H1 (cell line): ENCODE measurements at regions not wholly inside any gene's neighbourhood (a gene's known extent, or its start where the extent isn't known, plus 50 kb on each side); places are given as distances from the start of the nearest gene placed in this dataset.

Source experiments
- EZH2 ChIP-seq: fragments of 200-600 bp; sonication (generic); IDR thresholded peaks from 2 replicates; pipeline ENCODE4 v1.7.1; 2012; ENCODE audit warnings: low read depth, mild to moderate bottlenecking, moderate library complexity, low read length, inconsistent platforms; ENCODE audit not compliant: severe bottlenecking
- RAD21 ChIP-seq, 2 experiments: IDR thresholded peaks in 1 of 2; conservative IDR thresholded peaks in 1 of 2; 2 replicates each; pipeline ENCODE4 v1.6.1; 2011; ENCODE audit warnings: low read depth in 2 of 2, low read length in 2 of 2, improper control_type of control experiment in 1 of 2, inconsistent platforms in 1 of 2, mild to moderate bottlenecking in 1 of 2, moderate library complexity in 1 of 2
- RXRA ChIP-seq: IDR thresholded peaks from 2 replicates; pipeline ENCODE4 v1.6.1; 2011; ENCODE audit warnings: low read depth, mild to moderate bottlenecking, low read length, moderate library complexity; ENCODE audit not compliant: insufficient read depth
- SUZ12 ChIP-seq: fragments of 200-600 bp; sonication (generic); IDR thresholded peaks from 2 replicates; pipeline ENCODE4 v1.6.1; 2012; ENCODE audit warnings: mild to moderate bottlenecking, inconsistent platforms, low read length, moderate library complexity, mixed read lengths
- TF ChIP-seq, protein P1 (sequence below): IDR thresholded peaks from 2 replicates; pipeline ENCODE4 v1.6.1; 2012; ENCODE audit warnings: inconsistent platforms

DNA sequence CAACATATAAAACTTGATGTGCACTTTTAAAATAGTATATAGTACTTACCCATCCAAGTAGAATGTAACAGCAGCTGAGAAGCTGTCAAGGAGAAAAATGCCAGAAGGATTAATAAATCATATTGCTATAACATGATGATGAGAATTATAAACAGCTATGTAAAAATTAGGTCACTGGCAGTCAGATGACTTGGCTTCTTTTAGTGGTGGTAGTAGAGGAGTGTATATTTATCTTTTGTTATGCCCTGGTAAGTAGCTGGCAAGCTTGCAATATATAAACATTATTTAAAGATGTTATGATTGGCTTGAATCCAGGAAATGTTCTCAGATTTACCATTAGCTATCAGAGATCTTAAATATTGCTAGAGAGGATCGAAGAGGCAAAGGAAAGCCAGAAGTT lies 471.0 kb upstream of the MGAT4C start (continued):
- TF ChIP-seq RAD21 (IDR thresholded peaks at IDR 0.05 in 1 of 2, conservative IDR thresholded peaks at IDR 0.05 in 1 of 2; ENCODE audit: low read depth in 2 of 2, low read length in 2 of 2) (no peak), EZH2 (no peak), RXRA (no peak), SUZ12 (no peak)
- TF ChIP-seq, protein P1, sequence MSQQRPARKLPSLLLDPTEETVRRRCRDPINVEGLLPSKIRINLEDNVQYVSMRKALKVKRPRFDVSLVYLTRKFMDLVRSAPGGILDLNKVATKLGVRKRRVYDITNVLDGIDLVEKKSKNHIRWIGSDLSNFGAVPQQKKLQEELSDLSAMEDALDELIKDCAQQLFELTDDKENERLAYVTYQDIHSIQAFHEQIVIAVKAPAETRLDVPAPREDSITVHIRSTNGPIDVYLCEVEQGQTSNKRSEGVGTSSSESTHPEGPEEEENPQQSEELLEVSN = no peak
